ENCODE measurements at regions not wholly inside any gene's neighbourhood (a gene's known extent, or its start where the extent isn't known, plus 50 kb on each side); places are given as distances from the start of the nearest gene placed in this dataset.

GRCh38 chr7:23972057-23972456, 262.0 kb downstream of the STK31 start:
- no peak overlapping the region for H3K9ac ChIP-seq (ENCODE audit: insufficient read depth, low read length, poor library complexity, severe bottlenecking)
- DNase-seq, result no peak
- no peak for TF ChIP-seq CTCF (IDR thresholded peaks at IDR 0.05)
- no peaks in the 10 kb centered on the region for H3K79me2 ChIP-seq (ENCODE audit: insufficient read depth, low read length)
- no peaks in the 10 kb centered on the region for H3K4me1 Mint-ChIP-seq
- H3K4me1 ChIP-seq (ENCODE audit: control insufficient read depth in 1 of 2, insufficient read depth in 2 of 2, low read length in 2 of 2), result no peaks in the 10 kb centered on the region
- no peak overlapping the region for H3K4me3 ChIP-seq (replicated peaks in 1 of 3; ENCODE audit: low read depth in 2 of 3, low read length in 3 of 3)
- no peak overlapping the region for H3K27ac ChIP-seq (ENCODE audit: low read depth in 1 of 2, low read length in 2 of 2)
- WGBS (ENCODE audit: insufficient coverage), result no CpG with 5 or more reads among the region's 3 CpGs
- H4K20me1 ChIP-seq (ENCODE audit: insufficient read depth, low read length), result no peaks in the 10 kb centered on the region
- H3K36me3 ChIP-seq (replicated peaks in 1 of 2; ENCODE audit: control insufficient read depth in 1 of 2, insufficient read depth in 2 of 2, low read length in 2 of 2), result no peaks in the 10 kb centered on the region
- H3K4me3 Mint-ChIP-seq, result no peak overlapping the region
- H3K9me3 ChIP-seq (replicated peaks in 1 of 2; ENCODE audit: control insufficient read depth in 1 of 2, insufficient read depth in 1 of 2, low read length in 2 of 2), result no peaks in the 10 kb centered on the region
- H2AFZ ChIP-seq (ENCODE audit: insufficient read depth, low read depth, low read length, poor library complexity, severe bottlenecking), result no peak overlapping the region
- no peak overlapping the region for H3K27ac Mint-ChIP-seq
- H3K36me3 Mint-ChIP-seq, result no peaks in the 10 kb centered on the region
- intact Hi-C loops (cut with micrococcal nuclease), result no loop called here
- no peaks in the 10 kb centered on the region for H3K27me3 ChIP-seq (ENCODE audit: control insufficient read depth in 2 of 2, insufficient read depth in 2 of 2, low read length in 2 of 2)
- peaks cover 0 to 6% (median 4%) of the 10 kb centered on the region in 3 donors for H3K27me3 Mint-ChIP-seq (ENCODE audit: low read depth in 3 of 3)
- no peak overlapping the region for H3K4me2 ChIP-seq (replicated peaks; ENCODE audit: extremely low read depth, low read length, poor library complexity, severe bottlenecking)
- peaks cover 0 to 24% (median 8%) of the 10 kb centered on the region in 7 donors for H3K9me3 Mint-ChIP-seq

- no peaks in the 10 kb centered on the region for H3K79me2 ChIP-seq (ENCODE audit: insufficient read depth, low read length)
- no CpG with 5 or more reads among the region's 3 CpGs for WGBS (ENCODE audit: insufficient coverage)
- H2AFZ ChIP-seq (ENCODE audit: insufficient read depth, low read depth, low read length, poor library complexity, severe bottlenecking), result no peak overlapping the region
- no peaks in the 10 kb centered on the region for H3K27me3 ChIP-seq (ENCODE audit: control insufficient read depth in 2 of 2, insufficient read depth in 2 of 2, low read length in 2 of 2)
- H4K20me1 ChIP-seq (ENCODE audit: insufficient read depth, low read length), result no peaks in the 10 kb centered on the region
- DNase-seq, result no peak
- no peak overlapping the region for H3K4me2 ChIP-seq (replicated peaks; ENCODE audit: extremely low read depth, low read length, poor library complexity, severe bottlenecking)
- H3K4me1 ChIP-seq (ENCODE audit: control insufficient read depth in 1 of 2, insufficient read depth in 2 of 2, low read length in 2 of 2), result no peaks in the 10 kb centered on the region
- H3K36me3 Mint-ChIP-seq, result no peaks in the 10 kb centered on the region
- no peaks in the 10 kb centered on the region for H3K36me3 ChIP-seq (replicated peaks in 1 of 2; ENCODE audit: control insufficient read depth in 1 of 2, insufficient read depth in 2 of 2, low read length in 2 of 2)
- no peak for TF ChIP-seq CTCF (IDR thresholded peaks at IDR 0.05)
- no peaks in the 10 kb centered on the region for H3K4me1 Mint-ChIP-seq
- peaks cover 0 to 6% (median 4%) of the 10 kb centered on the region in 3 donors for H3K27me3 Mint-ChIP-seq (ENCODE audit: low read depth in 3 of 3)
- intact Hi-C loops (cut with micrococcal nuclease), result no loop called here
- H3K4me3 ChIP-seq (replicated peaks in 1 of 3; ENCODE audit: low read depth in 2 of 3, low read length in 3 of 3), result no peak overlapping the region
- no peak overlapping the region for H3K27ac Mint-ChIP-seq
- H3K27ac ChIP-seq (ENCODE audit: low read depth in 1 of 2, low read length in 2 of 2), result no peak overlapping the region
- peaks cover 0 to 4% of the 10 kb centered on the region in 2 donors for H3K9me3 ChIP-seq (replicated peaks in 1 of 2; ENCODE audit: control insufficient read depth in 1 of 2, insufficient read depth in 1 of 2, low read length in 2 of 2)
- H3K4me3 Mint-ChIP-seq, result no peak overlapping the region
- peaks cover 0 to 20% (median 6%) of the 10 kb centered on the region in 7 donors for H3K9me3 Mint-ChIP-seq
- no peak overlapping the region for H3K9ac ChIP-seq (ENCODE audit: insufficient read depth, low read length, poor library complexity, severe bottlenecking)
Observed at GRCh38 chr7:23973264-23973663, 263.2 kb downstream of the STK31 start.
